AG04450 (cell line): ENCODE measurements at regions not wholly inside any gene's neighbourhood (a gene's known extent, or its start where the extent isn't known, plus 50 kb on each side); places are given as distances from the start of the nearest gene placed in this dataset.

Experiments used
- CTCF ChIA-PET: fragments of 300-600, 350-600 bp; formaldehyde crosslinking; extraction: SDS; loops from one replicate; lab custom pipeline; 2022; ENCODE audit warnings: antibody characterized with exemption, inconsistent platforms; lab: Charles Lee
- POLR2A ChIA-PET: fragments of 350-600 bp; formaldehyde crosslinking; extraction: SDS; loops from one replicate; lab custom pipeline; 2021; ENCODE audit warnings: antibody characterized with exemption, inconsistent platforms; lab: Yijun Ruan, JAX
- DNase-seq: peaks from one replicate; pipeline ENCODE4 v3.0.0-alpha.2; 2011; ENCODE audit warnings: low read depth, low spot score
- H3K27ac ChIP-seq: one replicate; pipeline ENCODE4 v1.5.1; 2012; ENCODE audit warnings: low read depth, low read length, control low read depth
- H3K27me3 ChIP-seq: one replicate; pipeline ENCODE4 v1.6.0; 2012; ENCODE audit warnings: low read length; ENCODE audit not compliant: control insufficient read depth, insufficient read depth
- H3K4me3 ChIP-seq: 2 replicates; pipeline ENCODE4 v1.5.1; 2011; ENCODE audit warnings: mild to moderate bottlenecking, low read depth, low read length, control low read depth
- H3K9me3 ChIP-seq: 2 replicates; pipeline ENCODE4 v1.5.1; 2012; ENCODE audit warnings: low read length; ENCODE audit not compliant: control insufficient read depth, insufficient read depth
- CTCF ChIP-seq: IDR thresholded peaks from 2 replicates; pipeline ENCODE4 v1.5.1; 2011; ENCODE audit warnings: low read depth, low read length, control low read depth, inconsistent platforms

DNA sequence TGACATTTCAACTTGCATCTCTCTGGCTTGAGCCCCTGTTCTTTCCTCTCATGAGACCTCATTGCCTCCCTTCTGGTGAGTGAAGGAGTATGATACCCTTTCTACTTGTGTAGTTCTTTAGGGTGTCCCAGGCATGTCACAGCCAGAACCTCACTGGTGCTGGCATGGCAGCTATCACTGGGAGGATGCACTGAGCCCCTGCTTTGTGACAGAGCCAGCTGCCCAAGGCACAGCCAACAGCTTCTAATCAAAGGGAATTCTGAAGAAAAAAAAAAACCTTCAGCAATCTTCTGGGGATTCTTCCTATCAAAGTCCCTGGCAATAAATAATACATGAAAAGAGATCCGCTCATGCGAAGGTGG lies 652.6 kb upstream of the KLF4 start:
- no peak for TF ChIP-seq CTCF
- Histone ChIP-seq H3K9me3 (no peaks in the 10 kb centered on the region), H3K4me3 (no peak overlapping the region), H3K27ac (no peak overlapping the region), H3K27me3 (no peaks in the 10 kb centered on the region)
- POLR2A ChIA-PET, result no interaction called here
- DNase-seq, result no peak
- CTCF ChIA-PET, result no interaction called here

DNA sequence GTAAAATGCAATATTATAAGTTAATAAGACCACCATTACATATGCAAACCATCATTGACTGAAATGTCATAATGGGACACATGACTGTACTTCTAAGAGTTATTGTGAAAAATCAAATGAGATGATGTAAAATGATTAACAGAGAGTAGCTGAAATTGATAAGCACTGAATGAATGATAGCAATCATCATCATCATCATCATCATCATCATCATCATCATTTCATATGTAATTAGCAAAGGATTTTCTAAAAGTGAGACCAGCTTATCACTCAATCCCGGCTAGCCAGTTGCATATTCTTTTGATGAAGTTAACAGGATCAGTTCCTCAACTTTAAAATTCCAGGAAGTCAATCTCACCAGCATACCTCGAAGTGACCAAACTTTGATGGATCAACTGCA lies 650.3 kb upstream of the KLF4 start:
- no peaks in the 10 kb centered on the region for H3K9me3 ChIP-seq
- POLR2A ChIA-PET, result no interaction called here
- no peak for DNase-seq

GRCh38 chr9:108138516-108138915 lies 648.9 kb upstream of the KLF4 start:
- H3K27me3 ChIP-seq, result no peaks in the 10 kb centered on the region
- no peak for TF ChIP-seq CTCF
- ChIA-PET CTCF (no interaction called here), POLR2A (no interaction called here)
- H3K4me3 ChIP-seq, result no peak overlapping the region
- no peak overlapping the region for H3K27ac ChIP-seq
- H3K9me3 ChIP-seq, result no peaks in the 10 kb centered on the region
- DNase-seq, result no peak

More for the DNA sequence above, 650.3 kb upstream of the KLF4 start:
- TF ChIP-seq CTCF, result no peak
- Histone ChIP-seq H3K27ac (no peak overlapping the region), H3K27me3 (no peaks in the 10 kb centered on the region), H3K4me3 (no peak overlapping the region)
- CTCF ChIA-PET, result interaction anchor here (1.0 kb wide), 1 partner anchor 424 kb away, joined by 3 read pairs; no protein-coding TSS in a partner anchor

DNA sequence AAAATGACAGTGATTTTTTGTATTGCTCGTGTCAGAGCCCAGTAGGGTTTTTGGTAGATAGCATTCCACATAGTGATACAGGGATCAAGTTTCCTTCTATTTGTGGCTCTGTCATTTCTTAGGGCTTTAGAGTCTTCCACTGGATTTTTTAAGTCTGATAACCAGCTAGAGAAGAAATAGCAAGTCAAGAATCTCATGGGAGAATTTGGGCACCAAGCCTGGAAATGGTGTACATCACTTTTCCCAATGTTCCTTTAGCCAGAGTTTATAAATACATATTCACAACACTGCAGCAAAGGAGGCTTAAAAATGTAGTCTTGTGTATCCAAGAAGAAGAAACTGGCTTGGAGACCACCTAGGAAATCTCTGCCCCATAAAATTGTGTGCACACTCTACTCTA lies 647.1 kb upstream of the KLF4 start:
- Histone ChIP-seq H3K27ac (no peak overlapping the region), H3K4me3 (no peak overlapping the region), H3K9me3 (no peaks in the 10 kb centered on the region), H3K27me3 (no peaks in the 10 kb centered on the region)
- ChIA-PET CTCF (no interaction called here), POLR2A (no interaction called here)
- no peak for TF ChIP-seq CTCF
- DNase-seq, result no peak

DNA sequence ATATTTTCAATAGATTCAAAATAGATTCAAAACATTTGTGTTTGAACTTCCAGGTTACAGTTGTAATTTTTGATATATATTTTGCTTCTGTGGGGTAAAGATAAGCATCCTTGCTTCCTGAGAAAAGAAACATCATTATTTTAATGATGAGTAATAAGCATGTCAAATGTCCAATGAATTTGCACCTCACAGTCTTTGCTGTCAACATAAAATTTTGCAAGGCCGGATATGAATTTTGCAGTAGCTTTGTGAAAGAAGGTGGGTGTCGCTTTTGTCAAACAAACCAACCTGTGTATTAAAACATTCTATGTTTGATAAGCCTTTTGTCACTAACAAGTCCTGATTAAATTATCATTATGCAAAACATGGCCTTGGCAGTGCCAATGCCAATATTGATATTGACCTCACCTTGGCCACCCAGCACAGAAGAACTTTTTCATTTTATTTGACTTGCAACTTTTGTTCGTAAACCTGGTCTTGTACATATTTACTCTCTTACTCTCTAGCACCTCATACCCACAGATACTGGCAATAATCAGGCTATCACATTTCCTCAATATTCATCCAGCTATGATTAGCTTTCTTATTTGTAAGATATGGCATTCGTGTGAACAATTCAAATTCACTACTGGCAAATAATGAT lies 645.0 kb upstream of the KLF4 start:
- Histone ChIP-seq H3K4me3 (no peak overlapping the region), H3K9me3 (no peaks in the 10 kb centered on the region), H3K27ac (no peak overlapping the region), H3K27me3 (no peaks in the 10 kb centered on the region)
- ChIA-PET POLR2A (no interaction called here), CTCF (no interaction called here)
- DNase-seq, result no peak
- no peak for TF ChIP-seq CTCF
